HG02759 (cell line): ENCODE measurements at regions not wholly inside any gene's neighbourhood (a gene's known extent, or its start where the extent isn't known, plus 50 kb on each side); places are given as distances from the start of the nearest gene placed in this dataset.
"Not testable (repeated sequence)": the region's sequence is repeated elsewhere in the genome, so short reads cannot be mapped to it uniquely, and the experiment has no call there.

ENCODE experiments used
- ATAC-seq: cut with Tn5 transposase; IDR thresholded peaks from one replicate; pipeline ENCODE4 v1.9.1; 2021; ENCODE audit warnings: mild to moderate bottlenecking, moderate library complexity; ENCODE audit not compliant: unreplicated experiment

DNA sequence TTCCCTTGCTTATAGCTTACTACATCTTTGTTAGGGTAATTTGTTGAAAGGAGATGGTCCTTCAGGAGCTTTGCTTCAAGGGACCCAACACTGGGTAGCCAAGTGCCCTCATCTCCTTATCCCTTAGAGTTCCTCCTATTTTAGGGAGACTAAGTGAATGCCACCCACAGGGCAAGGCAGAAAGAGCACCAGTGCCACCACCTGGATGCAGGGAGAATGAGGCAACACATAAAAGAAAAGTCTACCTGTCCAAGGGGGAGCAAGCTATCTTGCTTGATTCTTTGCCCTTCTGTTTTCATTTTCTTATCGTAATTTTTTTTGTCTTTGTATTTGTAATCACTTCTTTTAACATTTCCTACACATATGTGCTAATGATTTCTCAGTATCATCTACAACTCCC lies 205.5 kb downstream of the NPR3 start:
- ATAC-seq, result no peak

DNA sequence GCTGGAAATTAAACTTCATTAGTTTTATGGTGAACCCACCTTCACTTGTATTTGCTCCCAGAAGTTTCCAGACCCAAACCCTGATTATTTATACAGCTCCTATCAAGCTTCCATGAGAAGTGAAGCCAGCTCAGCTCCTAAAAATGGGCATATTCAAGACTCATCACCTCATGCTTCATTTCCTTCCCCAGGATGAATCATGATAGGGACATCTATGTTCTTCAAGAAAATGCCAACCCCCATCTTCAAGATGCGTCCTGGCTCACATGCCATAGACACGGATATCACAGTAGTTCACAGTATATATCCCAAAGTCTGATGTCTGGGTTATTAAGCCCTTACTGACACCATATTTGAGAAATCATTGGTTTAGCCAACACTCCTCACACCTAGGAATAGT lies 217.6 kb downstream of the NPR3 start:
- ATAC-seq, result no peak

DNA sequence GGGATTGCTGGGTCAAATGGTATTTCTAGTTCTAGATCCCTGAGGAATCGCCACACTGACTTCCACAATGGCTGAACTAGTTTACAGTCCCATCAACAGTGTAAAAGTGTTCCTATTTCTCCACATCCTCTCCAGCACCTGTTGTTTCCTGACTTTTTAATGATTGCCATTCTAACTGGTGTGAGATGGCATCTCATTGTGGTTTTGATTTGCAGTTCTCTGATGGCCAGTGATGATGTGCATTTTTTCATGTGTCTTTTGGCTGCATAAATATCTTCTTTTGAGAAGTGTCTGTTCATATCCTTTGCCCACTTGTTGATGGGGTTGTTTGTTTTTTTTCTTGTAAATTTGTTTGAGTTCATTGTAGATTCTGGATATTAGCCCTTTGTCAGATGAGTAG lies 220.3 kb downstream of the NPR3 start:
- not testable (repeated sequence) for ATAC-seq

DNA sequence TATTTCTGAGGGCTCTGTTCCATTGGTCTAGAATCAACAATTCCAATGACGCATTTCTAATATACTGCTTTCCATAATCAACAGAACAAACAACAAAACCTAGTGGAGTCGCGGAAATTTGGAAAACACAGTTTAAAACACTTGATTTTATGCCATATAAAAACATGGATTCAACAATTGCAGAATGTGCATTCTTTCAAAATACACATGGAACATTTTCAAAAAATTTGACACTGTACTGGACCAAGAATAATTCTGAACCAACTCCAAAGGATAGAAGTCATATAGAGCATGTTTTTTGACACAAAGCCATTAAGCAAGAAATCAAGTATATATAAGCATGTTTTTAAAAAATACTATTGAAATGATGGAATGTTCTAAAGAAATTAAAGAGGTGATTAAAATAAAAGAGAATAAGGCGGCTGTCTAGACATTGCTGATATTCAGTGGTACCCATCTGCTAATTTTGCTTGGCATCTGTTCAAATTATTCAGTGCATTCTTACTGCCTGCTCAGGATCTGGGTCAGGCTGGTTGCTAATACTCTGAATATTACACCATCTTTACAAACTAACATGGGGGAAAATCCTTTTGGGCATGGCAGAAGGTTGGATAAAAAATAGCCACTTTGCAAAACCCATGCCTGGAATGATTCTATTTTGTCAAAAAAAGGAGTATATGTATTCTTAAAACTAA lies 221.3 kb downstream of the NPR3 start:
- no peak for ATAC-seq

DNA sequence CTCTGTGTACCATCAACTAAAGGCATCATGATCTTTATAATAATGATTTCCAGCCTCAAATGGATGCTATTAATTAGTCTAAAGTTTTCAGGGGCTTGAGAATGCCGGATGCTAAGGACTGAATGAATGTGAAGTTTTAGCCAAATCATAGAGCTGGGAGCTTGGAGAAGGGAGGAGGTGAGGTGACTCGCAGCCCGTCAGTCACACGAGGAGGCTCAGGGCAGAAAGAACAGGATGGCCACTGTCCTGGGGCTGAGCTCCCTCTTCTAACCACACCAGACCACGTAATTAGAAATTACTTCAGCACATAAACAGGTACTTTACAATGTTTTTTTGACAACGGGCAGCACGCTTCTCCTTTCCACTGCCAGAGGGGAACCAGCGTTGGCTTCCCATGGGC lies 222.6 kb downstream of the NPR3 start:
- ATAC-seq, result no peak

DNA sequence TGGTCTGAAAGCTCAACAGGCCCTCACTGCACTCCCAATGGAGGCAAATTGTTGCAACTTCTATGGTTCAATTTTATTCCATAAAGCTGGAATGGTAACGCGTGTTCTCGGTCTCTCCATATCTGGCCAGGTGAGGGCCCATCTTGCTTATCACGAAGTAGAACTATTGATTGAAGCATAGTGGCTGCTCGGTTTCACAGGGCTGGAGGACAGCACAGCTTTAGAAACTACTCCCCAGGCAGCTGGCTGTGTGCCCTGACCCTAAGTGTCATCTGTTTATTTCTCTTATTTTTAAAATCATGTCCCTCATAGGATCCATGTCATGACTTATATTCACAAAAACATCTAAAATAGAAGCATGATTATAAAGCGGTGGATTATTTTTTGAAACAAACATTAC lies 223.4 kb downstream of the NPR3 start:
- ATAC-seq, result no peak

DNA sequence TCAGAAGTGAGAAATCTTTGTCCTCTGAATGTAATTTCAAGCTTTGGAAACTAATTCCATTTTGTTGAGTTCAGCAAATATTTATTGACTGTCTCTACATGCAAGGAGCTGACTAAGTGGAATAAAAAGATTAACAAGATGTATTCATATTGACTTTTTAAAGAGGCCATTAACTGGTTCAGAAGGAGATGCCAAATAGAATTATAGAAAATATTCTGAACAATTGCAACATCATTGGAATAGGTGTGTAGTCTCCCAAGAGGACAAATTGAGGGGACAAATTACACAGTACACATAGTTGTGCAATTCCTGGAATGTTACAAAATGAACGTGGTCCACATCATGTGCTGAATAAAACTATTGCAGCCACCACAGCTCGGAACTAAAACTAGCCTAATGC lies 224.2 kb downstream of the NPR3 start:
- ATAC-seq, result no peak

DNA sequence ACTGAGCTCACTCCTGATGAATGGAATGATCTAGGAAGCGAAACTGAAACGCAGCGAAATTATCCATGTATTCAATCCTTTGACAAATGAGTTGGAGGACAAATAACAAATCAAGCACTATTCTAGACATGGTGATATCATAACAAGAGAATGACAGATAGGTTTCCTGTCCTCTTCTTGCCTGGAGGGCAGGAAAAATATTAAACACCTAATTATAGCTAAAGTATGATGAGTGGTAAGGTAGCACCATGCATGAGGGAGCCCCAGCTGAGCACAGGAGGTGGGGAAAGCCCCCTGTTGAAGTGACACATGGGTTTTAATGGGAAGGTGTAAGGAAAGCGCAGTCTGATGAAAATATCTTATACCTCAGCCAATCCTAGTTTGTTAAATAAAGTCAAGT lies 225.2 kb downstream of the NPR3 start:
- no peak for ATAC-seq

DNA sequence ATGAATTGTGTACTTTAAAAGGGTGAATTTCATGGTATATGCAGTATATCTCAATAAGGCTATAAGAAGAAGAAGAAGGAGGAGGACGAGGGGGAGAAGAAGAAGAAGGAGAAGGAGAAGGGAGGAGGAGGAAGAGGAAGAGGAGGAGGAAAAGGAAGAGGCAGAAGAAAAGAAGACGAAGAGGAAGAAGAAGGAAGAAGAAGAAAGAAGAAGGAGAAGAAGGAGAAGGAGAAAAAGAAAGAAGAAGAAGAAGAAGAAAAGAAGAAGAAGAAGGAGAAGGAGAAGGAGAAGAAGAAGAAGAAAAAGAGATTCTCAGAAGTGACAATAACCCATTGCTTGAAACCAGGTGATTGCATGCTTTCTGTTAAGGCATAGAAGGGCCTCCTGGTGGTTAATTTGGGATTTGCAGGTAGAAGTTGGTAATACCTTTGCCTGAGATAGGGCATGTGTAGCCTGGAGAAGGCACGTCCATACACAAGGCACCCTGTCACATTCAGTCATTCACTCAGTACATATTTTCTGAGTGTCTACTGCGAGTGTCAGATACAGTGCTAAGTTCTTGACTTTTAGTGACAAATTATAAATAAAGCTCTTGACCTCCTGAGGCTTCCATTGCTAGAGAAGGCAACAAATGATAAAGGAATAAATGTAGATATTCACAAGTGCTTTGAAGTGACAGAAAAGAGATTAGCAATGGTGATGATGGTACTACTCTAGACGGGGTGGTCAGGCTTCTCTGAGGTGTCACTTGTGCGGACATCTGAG lies 231.3 kb downstream of the NPR3 start:
- peak; percentile 90 for ATAC-seq

DNA sequence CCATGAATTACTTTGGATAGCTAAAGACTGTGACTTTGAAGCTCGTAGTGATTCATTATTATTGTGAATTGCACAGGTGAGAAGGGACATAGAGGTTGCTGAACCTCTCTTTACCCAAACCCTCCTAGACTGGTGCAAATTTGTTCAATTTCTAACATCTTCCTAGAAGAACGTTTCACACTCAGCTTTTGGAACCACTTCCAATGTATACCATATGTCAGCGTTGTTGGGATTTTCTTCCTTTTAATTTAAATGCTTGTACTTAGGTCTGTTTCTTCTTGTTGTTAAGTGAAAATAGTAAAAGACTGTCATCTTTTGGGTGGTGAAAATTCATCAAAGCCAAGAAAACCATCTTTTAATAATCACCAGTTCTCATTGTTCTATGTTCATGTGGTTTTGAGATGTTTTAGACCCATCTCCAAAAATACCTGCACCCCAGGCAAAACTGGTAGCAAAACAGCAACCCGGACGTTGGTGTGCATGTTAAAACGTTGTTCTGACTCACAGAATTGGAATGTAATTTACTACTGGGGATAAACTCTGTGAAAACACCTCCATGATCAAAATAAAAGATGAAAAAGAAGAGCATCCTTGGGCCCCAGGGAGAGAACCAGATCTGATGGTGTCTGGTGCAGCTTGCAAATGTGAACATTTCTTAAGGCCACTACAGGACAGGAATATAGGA lies 238.3 kb downstream of the NPR3 start:
- no peak for ATAC-seq

DNA sequence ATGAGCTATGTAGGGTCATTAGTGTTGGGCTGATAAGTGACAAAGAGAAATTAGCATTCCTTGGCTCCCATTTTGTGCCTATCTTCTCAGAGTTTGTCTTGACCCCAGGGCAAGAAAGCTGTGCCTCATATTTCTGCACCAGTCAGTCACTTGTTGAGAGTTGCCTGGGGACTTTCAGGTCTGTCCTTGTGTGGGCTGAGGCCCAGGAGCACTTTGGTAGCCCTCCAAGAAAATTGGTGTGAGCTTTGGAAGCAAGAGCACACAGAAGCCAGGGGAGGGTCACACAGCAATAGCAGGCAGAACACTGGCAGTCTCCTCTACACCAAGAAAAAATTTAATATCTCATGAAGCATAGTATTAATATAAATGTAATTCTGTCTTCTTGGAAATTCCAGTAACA lies 239.9 kb downstream of the NPR3 start:
- ATAC-seq, result no peak

DNA sequence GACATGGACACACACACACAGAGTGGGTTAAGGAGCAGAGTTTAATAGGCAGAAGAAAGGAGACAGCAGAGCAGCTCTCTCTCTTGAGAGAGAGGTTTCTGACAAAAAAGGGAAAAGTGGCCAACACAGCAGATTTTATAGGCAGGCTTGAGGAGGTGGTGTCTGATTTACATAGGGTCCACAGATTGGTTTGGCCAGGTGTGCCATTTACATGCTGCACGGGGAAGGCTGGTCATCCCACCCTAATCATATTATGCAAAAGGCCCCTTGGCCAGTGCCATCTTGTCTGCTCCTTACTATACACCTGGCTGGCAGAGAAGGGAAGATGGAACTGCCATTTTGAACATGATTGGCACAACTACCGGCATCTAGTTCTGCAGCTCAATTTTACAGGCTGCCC lies 240.8 kb downstream of the NPR3 start:
- ATAC-seq, result no peak

DNA sequence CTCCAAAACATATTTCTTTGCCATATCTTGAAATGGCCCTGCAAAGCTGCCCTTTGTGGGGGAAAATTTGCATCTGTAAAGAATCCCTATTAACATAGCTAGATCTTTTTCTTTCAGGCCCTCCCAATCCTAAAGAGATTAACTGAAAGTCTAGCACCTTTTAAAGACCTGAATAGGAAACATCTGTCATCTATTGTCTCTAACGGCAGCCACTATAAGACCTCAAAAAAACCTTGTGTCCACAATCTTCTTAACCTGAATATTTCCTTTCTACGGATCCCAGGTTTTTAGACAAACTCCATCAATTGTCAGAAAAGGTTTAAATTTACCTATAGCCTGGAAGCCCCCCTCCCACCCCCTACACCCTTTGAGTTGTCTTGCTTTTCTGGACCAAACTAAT lies 241.3 kb downstream of the NPR3 start:
- not testable (repeated sequence) for ATAC-seq

DNA sequence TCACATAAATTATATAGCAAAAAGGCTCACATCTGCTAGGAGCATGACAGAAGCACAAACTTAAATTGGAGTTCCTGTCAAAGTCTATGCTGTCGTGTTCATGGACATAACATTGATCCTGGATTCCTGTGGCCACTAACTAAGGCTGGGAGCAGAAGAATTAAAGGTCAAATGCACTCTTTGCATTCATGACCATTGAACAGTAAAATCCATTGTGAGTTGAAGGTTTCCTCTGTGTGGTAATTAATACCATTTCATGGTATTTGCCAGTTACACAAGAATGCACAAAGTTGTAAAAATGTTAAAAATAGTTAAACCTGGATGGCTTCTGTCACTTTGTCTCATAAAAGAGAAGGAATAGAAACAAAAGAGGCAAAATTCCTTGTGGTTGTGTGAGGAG lies 242.6 kb downstream of the NPR3 start:
- no peak for ATAC-seq

DNA sequence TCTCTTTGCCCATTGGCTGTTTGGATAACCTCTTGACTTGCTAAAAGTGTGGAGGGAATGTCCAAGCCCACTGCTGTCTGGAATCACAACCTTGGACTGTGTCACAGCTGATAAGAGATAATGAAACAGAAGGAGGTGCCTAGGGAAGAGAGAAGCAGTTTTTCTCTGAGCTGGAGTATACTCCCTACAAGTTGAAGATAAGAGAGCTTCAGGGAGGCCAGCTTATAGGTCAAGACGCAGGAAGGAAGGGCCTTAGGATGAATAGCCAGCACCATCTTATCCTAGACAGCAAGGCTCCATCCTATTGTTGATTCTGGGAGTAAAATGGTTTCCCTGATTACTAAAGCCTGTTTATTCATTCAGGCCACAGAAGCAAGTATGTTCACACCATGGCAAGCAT lies 244.7 kb downstream of the NPR3 start:
- ATAC-seq, result no peak

DNA sequence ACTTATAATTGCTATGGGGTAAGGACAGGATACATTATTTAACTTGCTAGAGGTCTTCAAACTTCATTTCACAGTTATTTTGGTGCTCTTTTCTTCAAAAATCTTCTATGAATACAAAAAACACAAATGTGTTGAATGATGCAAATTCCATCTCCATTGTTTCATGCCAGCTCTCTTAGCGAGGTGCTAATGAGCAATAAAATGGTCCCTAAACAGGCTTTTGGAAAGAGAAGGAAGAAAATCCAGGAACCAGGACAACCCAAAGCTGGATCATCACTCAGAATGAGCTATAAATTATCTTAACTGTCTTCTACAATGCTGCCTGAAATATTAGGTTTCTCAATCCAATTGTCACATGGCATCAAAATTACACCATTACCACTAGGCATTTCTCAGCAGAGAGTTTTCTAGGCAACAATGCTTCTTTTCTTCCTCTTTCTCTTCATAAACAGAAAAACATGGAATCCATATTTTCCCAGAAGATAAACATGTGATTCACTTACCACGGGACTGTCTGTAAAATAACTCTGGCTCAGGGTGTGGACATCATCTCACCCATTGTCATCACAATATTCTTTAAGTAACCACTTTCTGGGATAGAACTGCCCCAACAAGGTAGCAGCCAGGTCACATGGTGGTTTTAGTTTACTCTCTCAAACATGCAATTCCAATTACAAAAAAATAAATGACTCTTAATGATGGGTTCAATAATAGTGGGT lies 249.4 kb downstream of the NPR3 start:
- ATAC-seq, result no peak

DNA sequence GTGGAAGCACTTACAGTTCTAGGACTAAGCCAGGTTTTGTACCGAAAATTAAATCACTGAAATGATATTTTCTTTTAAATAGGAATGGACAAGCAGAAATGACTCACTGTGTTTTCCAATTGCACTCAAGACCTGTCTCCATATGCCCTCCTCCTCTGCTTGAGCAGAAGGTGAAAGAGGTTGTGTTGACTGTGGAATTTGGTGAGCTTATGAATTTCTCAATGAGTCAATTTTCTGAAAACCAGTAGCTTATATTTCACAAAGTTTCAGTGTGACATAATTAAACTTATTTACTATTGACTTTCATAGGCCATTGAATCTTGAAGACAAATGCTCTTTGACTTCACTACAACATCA lies 249.9 kb downstream of the NPR3 start:
- no peak for ATAC-seq

DNA sequence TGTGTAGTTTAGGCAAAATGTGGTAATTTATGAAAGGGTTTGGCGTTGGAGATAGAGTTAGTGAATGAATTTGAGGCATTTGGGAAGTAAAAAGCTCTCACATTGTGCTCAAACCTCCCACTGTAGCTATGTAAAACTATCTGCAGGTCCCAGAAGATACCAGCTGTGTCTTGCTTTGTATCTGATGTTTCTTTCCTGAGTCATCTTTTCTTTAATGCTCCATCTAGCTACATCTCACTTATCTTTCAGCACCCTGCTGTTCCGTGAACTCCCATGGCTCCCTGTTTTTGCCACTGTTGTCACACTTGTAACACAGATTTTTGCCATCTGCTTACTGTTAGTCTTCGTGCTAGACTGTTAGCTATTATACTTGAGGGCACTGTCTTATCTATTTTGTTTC lies 253.1 kb downstream of the NPR3 start:
- ATAC-seq, result no peak

DNA sequence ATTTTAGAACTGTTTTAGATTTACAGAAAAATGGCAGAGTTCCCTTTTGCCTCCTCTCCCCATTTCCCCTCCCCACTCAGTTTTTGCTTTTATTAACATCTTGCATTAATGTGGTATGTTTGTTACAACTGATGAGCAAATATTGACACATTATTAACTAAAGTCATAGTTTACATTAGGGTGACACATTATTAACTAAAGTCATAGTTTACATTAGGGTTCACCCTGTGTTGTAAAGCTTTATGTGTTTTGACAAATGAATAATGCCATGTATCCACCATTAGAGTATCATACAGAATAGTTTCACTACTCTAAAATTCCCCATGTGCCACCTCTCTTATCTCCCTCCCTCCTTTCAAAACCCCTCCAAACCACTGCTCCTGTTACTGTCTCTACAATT lies 262.5 kb downstream of the NPR3 start:
- ATAC-seq, result no peak

DNA sequence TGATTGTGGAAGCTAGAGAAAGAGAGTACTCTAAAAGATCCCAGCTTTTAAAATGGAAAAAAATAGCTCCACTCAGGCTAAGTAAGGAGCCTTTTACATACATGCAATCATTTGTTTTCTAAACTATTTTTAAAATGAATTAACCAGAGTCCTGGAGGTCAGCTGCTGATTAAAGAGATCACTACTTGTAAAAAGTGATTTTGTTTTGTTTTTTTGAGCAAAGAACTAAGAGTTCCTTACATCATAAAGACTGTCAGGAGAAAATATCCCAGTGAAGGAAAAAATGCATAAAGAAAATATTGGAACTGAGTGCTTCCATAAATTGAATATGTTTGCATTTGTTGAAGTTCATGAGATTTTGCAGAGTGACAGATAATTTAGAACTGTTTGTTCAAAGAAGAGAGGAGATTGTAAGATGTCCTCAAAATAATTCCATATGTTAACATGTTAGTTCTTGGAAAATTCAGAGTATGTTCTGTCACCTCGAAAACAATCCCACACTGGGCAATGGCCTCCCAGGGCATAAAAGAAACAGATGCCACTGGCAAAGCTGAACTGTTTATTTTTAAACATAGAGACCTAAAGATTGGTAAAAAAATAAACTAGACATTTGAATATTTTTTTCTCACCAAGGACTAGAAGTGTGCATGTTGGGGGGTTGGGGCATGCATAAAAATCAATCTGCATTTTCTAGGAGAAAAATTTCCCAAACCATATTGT lies 264.7 kb downstream of the NPR3 start:
- ATAC-seq, result no peak

DNA sequence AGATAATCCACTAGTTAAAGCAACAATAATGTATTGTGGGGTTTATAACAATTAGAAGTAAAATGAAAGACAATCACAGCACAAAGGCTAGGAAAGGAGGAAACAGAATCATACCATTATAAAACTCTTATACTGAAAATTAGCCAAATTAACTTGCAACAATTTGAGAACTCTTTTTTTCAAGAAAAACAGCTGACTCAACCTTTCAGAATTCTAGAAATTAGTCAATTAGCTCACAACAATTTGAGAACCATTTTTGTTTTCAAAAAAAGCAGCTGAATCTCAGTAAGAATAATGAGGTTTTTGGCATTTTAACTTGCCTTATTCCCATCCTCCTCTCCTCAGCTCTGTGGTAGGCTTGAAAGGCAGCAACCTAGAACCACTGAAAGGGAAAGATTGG lies 269.9 kb downstream of the NPR3 start:
- ATAC-seq, result no peak
